ENCODE measurements at regions not wholly inside any gene's neighbourhood (a gene's known extent, or its start where the extent isn't known, plus 50 kb on each side); places are given as distances from the start of the nearest gene placed in this dataset.

GRCh38 chr10:125423569-125423968 is 259.4 kb downstream of the TEX36 start:
- TF ChIP-seq, protein P1, sequence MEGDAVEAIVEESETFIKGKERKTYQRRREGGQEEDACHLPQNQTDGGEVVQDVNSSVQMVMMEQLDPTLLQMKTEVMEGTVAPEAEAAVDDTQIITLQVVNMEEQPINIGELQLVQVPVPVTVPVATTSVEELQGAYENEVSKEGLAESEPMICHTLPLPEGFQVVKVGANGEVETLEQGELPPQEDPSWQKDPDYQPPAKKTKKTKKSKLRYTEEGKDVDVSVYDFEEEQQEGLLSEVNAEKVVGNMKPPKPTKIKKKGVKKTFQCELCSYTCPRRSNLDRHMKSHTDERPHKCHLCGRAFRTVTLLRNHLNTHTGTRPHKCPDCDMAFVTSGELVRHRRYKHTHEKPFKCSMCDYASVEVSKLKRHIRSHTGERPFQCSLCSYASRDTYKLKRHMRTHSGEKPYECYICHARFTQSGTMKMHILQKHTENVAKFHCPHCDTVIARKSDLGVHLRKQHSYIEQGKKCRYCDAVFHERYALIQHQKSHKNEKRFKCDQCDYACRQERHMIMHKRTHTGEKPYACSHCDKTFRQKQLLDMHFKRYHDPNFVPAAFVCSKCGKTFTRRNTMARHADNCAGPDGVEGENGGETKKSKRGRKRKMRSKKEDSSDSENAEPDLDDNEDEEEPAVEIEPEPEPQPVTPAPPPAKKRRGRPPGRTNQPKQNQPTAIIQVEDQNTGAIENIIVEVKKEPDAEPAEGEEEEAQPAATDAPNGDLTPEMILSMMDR (IDR thresholded peaks at IDR 0.05), result no peak
- no peak for TF ChIP-seq POLR2A (IDR thresholded peaks at IDR 0.05)

Data from adrenal gland (tissue), 5 donors.